IPS-15b (cell line): ENCODE measurements at regions not wholly inside any gene's neighbourhood (a gene's known extent, or its start where the extent isn't known, plus 50 kb on each side); places are given as distances from the start of the nearest gene placed in this dataset.

Experiments used
- H3K27me3 ChIP-seq: one replicate; pipeline ENCODE4 v1.6.1; 2013; ENCODE audit warnings: low read length; ENCODE audit not compliant: control insufficient read depth, insufficient read depth
- H3K36me3 ChIP-seq: one replicate; pipeline ENCODE4 v1.6.1; 2013; ENCODE audit warnings: low read length; ENCODE audit not compliant: control insufficient read depth, insufficient read depth
- H3K4me1 ChIP-seq: one replicate; pipeline ENCODE4 v1.6.1; 2013; ENCODE audit warnings: mild to moderate bottlenecking, low read length; ENCODE audit not compliant: control insufficient read depth, insufficient read depth
- H3K4me3 ChIP-seq: one replicate; pipeline ENCODE4 v1.5.1; 2013; ENCODE audit warnings: low read depth, low read length
- H3K9ac ChIP-seq: one replicate; pipeline ENCODE4 v1.6.1; 2013; ENCODE audit warnings: low read depth, mild to moderate bottlenecking, low read length
- H3K9me3 ChIP-seq: one replicate; pipeline ENCODE4 v1.6.1; 2013; ENCODE audit warnings: mild to moderate bottlenecking, low read length; ENCODE audit not compliant: control insufficient read depth, insufficient read depth

DNA sequence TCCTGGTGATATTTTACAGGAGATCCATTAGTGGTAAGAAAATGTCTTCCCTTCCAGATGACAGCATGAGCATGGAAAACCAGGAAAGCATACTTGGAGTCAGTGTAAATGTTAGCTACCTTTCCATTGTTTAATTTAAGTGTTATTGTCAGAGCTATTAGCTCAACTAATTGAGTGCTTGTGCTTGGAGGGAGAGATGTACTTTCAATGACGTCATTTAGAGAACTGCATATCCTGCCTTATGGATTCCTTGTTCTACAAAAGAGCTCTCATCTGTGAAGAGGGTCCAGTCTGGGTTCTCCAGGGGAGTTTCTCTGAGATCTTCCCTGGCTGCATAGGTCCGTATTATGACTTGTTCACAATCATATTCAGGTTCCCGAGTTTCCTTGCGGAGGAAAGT, 687.2 kb downstream of the TBL1XR1 start:
- Histone ChIP-seq H3K4me3 (no peak overlapping the region), H3K4me1 (peaks cover 13% of the 10 kb centered on the region), H3K9me3 (peaks cover 21% of the 10 kb centered on the region), H3K27me3 (no peaks in the 10 kb centered on the region), H3K36me3 (no peaks in the 10 kb centered on the region), H3K9ac (no peak overlapping the region)

GRCh38 chr3:176505878-176506621, 691.2 kb downstream of the TBL1XR1 start:
- Histone ChIP-seq H3K9me3 (no peaks in the 10 kb centered on the region), H3K27me3 (no peaks in the 10 kb centered on the region), H3K4me1 (peaks cover 14% of the 10 kb centered on the region), H3K9ac (no peak overlapping the region), H3K4me3 (no peak overlapping the region), H3K36me3 (no peaks in the 10 kb centered on the region)

- Histone ChIP-seq H3K4me1 (no peaks in the 10 kb centered on the region), H3K27me3 (no peaks in the 10 kb centered on the region), H3K36me3 (no peaks in the 10 kb centered on the region), H3K9ac (no peak overlapping the region), H3K9me3 (no peaks in the 10 kb centered on the region), H3K4me3 (no peak overlapping the region)
Measured at GRCh38 chr3:176491084-176491483, 706.2 kb downstream of the TBL1XR1 start.

GRCh38 chr3:176490357-176490756, 706.9 kb downstream of the TBL1XR1 start:
- Histone ChIP-seq H3K4me3 (no peak overlapping the region), H3K9me3 (no peaks in the 10 kb centered on the region), H3K4me1 (no peaks in the 10 kb centered on the region), H3K27me3 (no peaks in the 10 kb centered on the region), H3K9ac (no peak overlapping the region), H3K36me3 (no peaks in the 10 kb centered on the region)

DNA sequence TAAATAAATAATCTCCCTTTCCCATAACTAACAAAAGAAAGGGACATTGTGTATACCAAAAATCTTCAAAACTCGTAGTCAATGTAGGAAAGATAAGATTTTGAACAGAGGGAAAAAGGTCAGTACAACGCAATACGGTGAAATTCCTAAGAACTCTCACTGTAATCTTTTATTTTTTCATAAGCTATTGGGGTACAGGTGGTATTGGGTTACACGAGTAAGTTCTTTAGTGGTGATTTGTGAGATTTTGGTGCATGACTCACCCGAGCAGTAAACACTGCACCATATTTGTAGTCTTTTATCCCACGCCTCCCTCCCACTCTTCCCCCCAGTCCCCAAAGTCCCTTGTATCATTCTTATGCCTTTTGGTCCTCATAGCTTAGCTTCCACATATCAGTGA, 718.0 kb downstream of the TBL1XR1 start:
- Histone ChIP-seq H3K27me3 (no peaks in the 10 kb centered on the region), H3K4me1 (no peaks in the 10 kb centered on the region), H3K4me3 (no peak overlapping the region), H3K9me3 (no peaks in the 10 kb centered on the region), H3K36me3 (no peaks in the 10 kb centered on the region), H3K9ac (no peak overlapping the region)

DNA sequence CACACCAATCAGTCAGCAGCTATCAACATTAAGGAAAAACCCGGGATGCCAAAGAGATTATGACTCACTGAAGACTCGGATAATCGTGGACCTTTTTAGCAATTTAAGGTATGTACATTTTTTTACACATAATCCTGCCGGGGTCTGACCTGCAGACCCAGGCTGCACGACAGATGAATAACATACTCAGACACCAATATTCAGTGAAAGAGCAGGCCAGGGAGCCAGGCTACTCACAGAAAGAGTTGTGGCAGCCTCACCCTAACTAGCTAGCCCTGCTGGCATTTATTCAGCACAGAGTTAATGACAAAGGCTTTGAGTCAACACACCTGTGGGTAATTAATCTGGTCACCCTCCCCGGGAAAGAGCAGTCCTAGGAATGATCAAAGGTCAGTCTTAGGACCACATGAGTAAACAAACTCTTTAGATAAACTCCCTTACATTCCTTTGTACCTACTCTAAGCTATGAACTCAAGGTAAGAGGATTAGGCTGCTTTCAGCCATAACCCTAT, 727.5 kb downstream of the TBL1XR1 start:
- H3K27me3 ChIP-seq, result peaks cover 3% of the 10 kb centered on the region
- no peaks in the 10 kb centered on the region for H3K36me3 ChIP-seq
- H3K9ac ChIP-seq, result no peak overlapping the region
- H3K9me3 ChIP-seq, result no peaks in the 10 kb centered on the region
- no peak overlapping the region for H3K4me3 ChIP-seq
- H3K4me1 ChIP-seq, result no peaks in the 10 kb centered on the region

- no peaks in the 10 kb centered on the region for H3K4me1 ChIP-seq
- H3K27me3 ChIP-seq, result peaks cover 3% of the 10 kb centered on the region
- no peaks in the 10 kb centered on the region for H3K36me3 ChIP-seq
- H3K9ac ChIP-seq, result no peak overlapping the region
- H3K4me3 ChIP-seq, result no peak overlapping the region
- no peaks in the 10 kb centered on the region for H3K9me3 ChIP-seq
Measured at GRCh38 chr3:176463610-176464009, 733.7 kb downstream of the TBL1XR1 start.

DNA sequence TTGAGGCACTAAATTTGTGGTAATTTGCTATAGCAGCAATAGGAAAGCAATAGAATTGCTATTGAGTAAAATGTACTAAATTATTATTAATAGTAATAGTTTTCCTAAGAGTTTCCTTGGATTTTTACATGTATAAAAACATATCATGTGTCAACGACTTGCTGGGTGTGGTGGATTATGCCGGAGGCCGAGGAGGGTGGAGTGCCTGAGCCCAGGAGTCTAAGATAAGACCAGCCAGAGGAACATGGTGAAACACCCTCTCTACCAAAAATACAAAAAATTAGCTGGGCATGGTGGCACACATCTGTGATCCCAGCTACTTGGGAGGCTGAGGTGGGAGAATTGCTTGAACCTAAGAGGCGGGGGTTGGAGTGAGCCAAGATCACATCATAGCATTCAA, 749.9 kb downstream of the TBL1XR1 start:
- Histone ChIP-seq H3K4me3 (no peak overlapping the region), H3K9me3 (no peaks in the 10 kb centered on the region), H3K4me1 (no peaks in the 10 kb centered on the region), H3K36me3 (no peaks in the 10 kb centered on the region), H3K27me3 (no peaks in the 10 kb centered on the region), H3K9ac (no peak overlapping the region)

- Histone ChIP-seq H3K27me3 (no peaks in the 10 kb centered on the region), H3K9ac (no peak overlapping the region), H3K9me3 (no peaks in the 10 kb centered on the region), H3K4me1 (no peaks in the 10 kb centered on the region), H3K36me3 (no peaks in the 10 kb centered on the region), H3K4me3 (no peak overlapping the region)
Measured at GRCh38 chr3:176442326-176442725, 755.0 kb downstream of the TBL1XR1 start.

DNA sequence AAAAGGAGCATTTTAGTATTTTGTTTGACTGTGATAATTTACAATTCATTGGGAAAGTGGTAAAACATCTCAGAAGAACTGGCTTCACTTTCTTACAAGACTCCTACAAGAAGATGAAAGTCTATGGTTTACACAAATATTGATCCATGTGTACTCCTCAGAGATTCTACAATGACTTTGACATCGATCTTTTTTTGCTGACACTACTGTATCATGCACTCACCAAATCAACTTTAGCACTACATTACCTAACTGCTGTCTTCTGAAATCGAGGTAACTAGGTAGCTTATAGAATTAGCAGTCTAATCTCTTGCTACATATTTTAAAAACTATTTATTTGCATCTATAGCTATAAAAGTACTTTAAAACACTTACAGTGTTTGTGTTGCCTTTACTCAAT, 757.6 kb downstream of the TBL1XR1 start:
- Histone ChIP-seq H3K36me3 (no peaks in the 10 kb centered on the region), H3K27me3 (no peaks in the 10 kb centered on the region), H3K4me1 (no peaks in the 10 kb centered on the region), H3K9ac (no peak overlapping the region), H3K9me3 (no peaks in the 10 kb centered on the region), H3K4me3 (no peak overlapping the region)

- no peak overlapping the region for H3K9ac ChIP-seq
- H3K4me1 ChIP-seq, result peaks cover 4% of the 10 kb centered on the region
- no peaks in the 10 kb centered on the region for H3K36me3 ChIP-seq
- no peaks in the 10 kb centered on the region for H3K9me3 ChIP-seq
- H3K27me3 ChIP-seq, result no peaks in the 10 kb centered on the region
- no peak overlapping the region for H3K4me3 ChIP-seq
Measured at GRCh38 chr3:176431991-176432390, 765.3 kb downstream of the TBL1XR1 start.

- H3K4me3 ChIP-seq, result no peak overlapping the region
- H3K4me1 ChIP-seq, result peaks cover 4% of the 10 kb centered on the region
- no peak overlapping the region for H3K9ac ChIP-seq
- no peaks in the 10 kb centered on the region for H3K36me3 ChIP-seq
- no peaks in the 10 kb centered on the region for H3K27me3 ChIP-seq
- H3K9me3 ChIP-seq, result no peaks in the 10 kb centered on the region
Measured at GRCh38 chr3:176431038-176431418, 766.3 kb downstream of the TBL1XR1 start.
